HG03196 (cell line): ENCODE measurements at regions not wholly inside any gene's neighbourhood (a gene's known extent, or its start where the extent isn't known, plus 50 kb on each side); places are given as distances from the start of the nearest gene placed in this dataset.

ENCODE experiments used
- ATAC-seq: cut with Tn5 transposase; IDR thresholded peaks from one replicate; pipeline ENCODE4 v1.9.1; 2021; ENCODE audit not compliant: unreplicated experiment

DNA sequence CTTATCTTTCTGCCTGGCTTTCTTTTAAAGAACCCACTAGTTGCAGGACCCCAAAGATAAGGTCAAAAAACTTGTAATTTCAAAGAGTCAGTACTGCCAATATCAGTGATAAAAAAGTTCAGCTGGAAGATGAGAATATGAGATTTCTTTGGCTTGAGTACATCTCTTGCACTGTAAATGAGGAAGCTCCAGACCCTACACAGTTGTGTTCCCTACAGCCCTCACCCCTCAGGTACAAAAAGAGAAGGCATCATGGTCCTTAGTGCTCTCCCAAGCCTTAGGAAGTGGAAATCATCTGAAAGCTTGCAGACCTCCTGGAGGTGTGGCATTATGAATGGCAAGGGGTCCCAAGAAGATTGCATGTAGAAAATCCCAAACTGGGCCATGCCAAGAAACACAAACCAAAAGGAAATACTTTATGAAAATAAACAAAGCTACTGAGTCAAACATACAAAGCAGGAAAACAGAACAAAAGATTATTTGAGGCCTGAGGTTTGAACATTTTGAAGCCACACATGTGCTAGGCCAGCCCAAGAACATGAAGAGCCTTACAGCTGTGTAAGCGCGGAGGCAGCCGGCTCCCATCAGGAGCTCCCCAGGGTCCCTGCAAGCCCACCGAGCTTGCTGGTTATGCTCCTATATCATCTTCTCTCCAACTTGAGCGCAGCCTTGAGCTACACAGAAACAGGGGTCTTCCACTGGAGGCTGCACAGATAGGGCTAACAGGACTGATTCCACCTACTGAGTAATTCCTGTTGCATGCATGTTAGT, 217.0 kb downstream of the OSR1 start:
- ATAC-seq = no peak

- ATAC-seq = no peak
These were observed 217.8 kb downstream of the OSR1 start for GRCh38 chr2:19140463-19141208.

DNA sequence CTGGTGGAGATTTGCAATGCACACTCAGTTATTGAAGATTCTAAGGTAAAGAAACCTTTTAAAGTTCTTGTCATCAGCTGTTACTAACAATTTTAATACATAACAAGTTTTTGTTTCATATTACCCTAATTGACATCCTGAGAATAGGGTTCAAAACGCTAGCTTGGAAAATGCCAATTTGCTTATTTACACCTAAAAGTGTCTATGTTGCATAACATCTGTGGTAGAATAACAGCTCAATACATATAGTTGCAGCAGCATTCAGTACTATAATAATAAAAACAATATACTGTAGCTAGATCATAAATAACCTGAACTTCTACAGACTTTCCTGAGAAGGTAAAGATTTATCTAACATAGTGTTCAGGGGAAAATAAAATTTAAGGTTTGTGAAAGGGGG, 219.0 kb downstream of the OSR1 start:
- ATAC-seq = no peak

DNA sequence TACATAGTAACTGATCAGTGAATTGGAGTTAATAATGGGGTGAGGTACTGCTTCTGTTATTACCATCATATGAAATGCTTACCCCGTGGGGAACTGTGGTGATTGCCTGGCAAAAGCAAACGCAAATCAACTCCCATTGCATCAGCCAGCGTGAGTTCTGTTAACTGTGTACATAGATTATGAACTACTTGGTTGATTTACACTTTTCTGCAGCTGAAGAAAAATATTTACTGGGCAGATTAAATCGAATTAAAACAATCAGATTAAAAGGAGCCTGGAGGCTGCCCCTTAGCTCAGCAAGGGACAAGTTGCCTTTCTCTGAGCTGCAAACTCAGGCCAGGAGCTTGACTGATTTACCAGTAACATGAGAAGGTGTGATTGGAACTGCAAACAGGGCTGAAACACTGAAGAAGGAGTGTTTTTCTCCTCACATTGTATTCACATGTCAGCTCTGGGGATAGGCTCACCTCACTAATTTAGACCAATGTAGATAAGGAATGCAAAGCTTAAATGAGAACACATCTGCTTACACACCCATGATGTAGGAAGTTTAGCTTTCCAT, 220.1 kb downstream of the OSR1 start:
- ATAC-seq = no peak

- ATAC-seq = no peak
These were observed 221.0 kb downstream of the OSR1 start for GRCh38 chr2:19137433-19137832.

- ATAC-seq = no peak
These were observed 225.5 kb downstream of the OSR1 start for GRCh38 chr2:19132967-19133366.

- ATAC-seq = no peak
These were observed 226.6 kb downstream of the OSR1 start for GRCh38 chr2:19131871-19132270.

- ATAC-seq = no peak
These were observed 230.3 kb downstream of the OSR1 start for GRCh38 chr2:19128148-19128547.

- ATAC-seq = no peak
These were observed 230.8 kb downstream of the OSR1 start for GRCh38 chr2:19127616-19128015.

GRCh38 chr2:19125901-19126680, 232.3 kb downstream of the OSR1 start:
- no peak for ATAC-seq

GRCh38 chr2:19124135-19124534, 234.3 kb downstream of the OSR1 start:
- no peak for ATAC-seq

GRCh38 chr2:19123556-19123955, 234.9 kb downstream of the OSR1 start:
- no peak for ATAC-seq

DNA sequence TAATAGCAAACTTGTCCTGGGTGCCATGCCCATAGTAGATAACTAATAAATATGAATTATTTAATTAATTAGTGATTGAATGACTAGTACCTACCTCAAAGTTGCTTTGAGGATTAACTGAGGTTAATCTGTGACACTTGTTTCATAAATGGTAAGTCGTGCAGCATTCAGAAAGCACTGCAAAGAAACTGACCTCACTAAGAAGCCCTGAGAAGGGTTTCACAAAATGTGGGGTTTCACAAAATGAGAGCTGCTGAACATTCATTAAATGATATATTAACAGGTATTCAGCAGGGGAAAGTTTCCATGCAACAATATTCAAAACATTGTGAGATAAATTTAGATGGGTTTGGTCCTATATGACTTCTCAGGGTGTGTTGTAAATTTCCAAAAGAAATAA, 236.2 kb downstream of the OSR1 start:
- ATAC-seq = no peak

DNA sequence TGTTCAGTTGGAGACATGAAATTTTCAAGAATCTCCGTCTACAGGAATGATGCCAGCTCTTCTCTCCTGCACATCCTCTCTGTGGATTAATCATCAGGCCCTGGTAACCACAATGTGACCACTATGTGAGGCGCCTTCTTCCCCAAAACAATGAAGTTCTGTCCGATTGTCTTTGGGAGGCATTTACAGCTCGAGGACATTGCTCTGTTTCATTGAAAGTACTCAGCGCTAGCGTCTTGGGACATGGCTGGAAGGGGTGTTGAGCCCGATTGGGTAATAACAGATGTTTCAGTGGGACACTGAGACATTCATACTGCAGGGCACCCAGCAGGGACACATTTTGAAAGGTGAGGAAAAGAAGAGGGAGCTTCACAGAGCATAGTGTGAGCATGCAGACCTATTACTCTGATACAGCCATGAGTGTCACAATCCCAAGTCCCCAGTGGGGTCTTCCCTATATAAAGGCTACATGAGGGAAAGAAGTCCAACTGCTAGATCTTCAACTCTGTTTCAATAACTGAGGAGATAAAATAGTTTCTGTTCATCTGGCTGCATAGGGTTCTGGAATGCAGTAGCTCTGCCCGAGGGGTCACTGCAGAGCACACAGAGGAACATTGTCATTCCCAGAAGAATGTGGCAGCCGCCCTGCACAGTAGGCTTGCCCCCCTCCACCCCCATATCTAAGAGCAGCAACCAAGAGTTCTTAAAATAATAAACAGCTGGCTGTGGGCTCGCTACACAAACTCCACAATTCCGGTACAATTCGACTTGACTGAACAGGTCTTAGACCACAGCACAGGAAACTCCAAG, 237.3 kb downstream of the OSR1 start:
- ATAC-seq = no peak

- no peak for ATAC-seq
These were observed 238.2 kb downstream of the OSR1 start for GRCh38 chr2:19120181-19120580.

DNA sequence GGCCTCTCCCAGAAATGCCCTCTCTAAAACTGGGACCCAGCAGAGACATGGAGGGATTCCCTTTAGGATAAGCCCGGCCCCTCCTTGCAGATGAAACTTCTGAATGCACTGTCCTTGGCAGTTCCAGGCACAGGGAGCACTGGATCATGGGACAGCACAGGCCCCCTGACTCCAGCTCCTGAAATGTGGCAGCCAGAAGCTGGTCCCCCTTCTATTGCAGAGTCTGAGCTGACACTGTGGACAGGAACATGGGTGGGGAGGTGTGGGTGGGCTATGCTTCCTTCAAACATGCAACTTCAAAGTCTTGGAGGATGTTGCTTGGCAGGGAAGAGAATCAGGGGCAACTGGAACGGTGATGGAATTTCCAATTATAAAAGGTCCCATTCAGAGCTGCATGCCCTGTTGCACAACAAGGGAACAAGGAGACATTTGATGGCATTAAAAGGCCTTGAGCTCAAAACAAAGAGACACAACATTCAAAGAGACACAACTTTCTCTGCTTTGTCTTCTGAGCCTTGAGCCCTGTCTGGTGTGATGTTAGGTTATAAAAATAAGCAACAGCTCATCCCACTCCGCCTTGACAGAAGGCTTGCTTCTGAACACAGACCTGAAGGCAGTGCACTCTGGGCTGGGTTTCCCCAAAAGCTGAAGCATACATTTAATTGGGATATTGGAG, 239.0 kb downstream of the OSR1 start:
- no peak for ATAC-seq

DNA sequence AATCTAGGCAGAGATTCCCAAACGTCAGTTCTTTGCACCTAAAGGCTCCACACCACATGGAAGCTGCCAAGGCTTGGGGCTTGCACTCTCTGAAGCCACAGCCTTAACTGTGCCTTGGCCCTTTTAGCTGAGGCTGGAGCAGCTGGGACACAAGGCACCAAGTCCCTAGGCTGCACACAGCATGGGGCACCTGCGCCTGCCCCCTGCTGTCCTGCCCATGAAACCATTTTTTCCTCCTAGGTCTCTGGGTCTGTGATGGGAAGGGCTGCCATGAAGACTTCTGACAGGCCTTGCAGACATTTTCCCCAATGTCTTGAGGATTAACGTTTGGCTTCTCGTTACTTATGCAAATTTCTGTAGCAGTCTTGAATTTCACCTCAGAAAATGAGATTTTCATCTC, 241.5 kb downstream of the OSR1 start:
- ATAC-seq = no peak

DNA sequence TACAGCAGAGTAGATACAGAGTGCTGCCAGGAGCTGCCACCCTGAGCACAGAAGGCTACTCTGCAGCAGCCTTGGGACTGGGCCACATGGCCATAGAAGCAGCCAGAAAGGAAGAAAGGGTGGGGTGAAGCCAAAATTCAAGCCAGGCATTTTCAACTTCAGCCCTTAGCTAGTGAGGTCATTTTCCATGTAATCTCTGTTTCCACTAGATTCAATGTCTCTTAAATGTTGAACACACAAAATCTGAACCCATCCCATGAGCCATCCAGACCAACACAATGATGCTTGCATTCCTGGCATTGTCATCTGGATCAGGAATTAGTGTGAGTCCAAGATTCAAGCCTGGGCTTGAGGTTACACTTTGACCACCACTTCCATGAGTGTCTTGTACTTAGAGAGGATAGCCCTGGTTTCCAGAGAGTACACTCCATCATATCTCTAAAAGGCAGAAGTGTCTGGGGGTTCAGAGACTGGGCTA, 243.6 kb downstream of the OSR1 start:
- no peak for ATAC-seq

DNA sequence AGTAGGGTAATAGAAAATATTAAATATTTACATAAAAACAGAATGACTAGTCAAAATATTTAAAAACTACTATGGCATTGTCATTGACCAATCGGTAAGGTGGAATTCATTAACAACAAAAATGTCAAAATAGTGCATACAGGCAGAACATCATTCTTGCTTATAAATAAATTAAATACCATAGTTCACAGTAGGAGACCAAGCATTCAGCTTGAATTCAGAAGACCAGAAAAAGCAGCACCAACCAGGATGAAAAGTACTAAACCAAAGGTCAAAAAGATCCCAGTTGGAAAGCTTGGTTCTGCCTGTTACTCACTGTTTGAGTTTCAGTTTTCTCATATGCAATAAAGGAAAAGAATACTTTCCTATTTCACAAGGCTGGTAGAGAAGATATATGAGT, 244.3 kb downstream of the OSR1 start:
- ATAC-seq = no peak

DNA sequence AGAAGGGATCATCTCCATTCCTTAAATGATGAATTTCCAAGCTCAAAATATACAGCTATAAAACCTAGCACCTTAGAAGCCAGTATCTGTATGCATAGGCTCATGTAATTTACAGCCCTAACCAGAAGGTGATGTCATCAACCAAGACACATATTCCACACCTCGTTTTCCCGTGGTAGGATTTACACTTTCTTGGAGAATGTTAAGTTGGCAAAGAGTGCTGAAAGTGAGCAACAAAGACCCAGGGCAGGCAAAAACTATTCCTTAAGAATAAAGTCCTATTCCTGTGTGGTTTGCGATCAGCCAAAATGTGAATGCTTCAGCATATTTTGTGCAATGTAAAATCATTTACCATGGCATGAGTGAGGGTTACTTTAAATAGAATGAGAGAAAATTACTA, 247.1 kb downstream of the OSR1 start:
- no peak for ATAC-seq
